Liver (tissue), 8 donors: ENCODE measurements at regions not wholly inside any gene's neighbourhood (a gene's known extent, or its start where the extent isn't known, plus 50 kb on each side); places are given as distances from the start of the nearest gene placed in this dataset.

ENCODE experiments used
- DNase-seq: peaks from one replicate; pipeline ENCODE4 v3.0.0-alpha.2; 2017; ENCODE audit warnings: low spot score
- H3K27ac ChIP-seq, 2 donors: one replicate each; pipeline ENCODE4 v1.7.0; 2013; ENCODE audit warnings: inconsistent platforms in 2 of 2, low read length in 2 of 2, control low read depth in 1 of 2, low read depth in 1 of 2, mild to moderate bottlenecking in 1 of 2
- H3K27me3 ChIP-seq, 4 donors: one replicate each; pipeline versions ENCODE4 v1.6.1 to v1.7.0; 2013; ENCODE audit warnings: low read length in 3 of 4, inconsistent platforms in 1 of 4, mild to moderate bottlenecking in 1 of 4, moderate library complexity in 1 of 4; ENCODE audit not compliant: control insufficient read depth in 4 of 4, insufficient read depth in 4 of 4
- H3K36me3 ChIP-seq, 4 donors: one replicate each; pipeline versions ENCODE4 v1.6.1 to v1.7.0; 2013; ENCODE audit warnings: low read length in 3 of 4, mild to moderate bottlenecking in 3 of 4, low read depth in 1 of 4, moderate library complexity in 1 of 4; ENCODE audit not compliant: control insufficient read depth in 4 of 4, insufficient read depth in 3 of 4
- H3K4me1 ChIP-seq, 4 donors: one replicate each; pipeline versions ENCODE4 v1.6.1 to v1.7.0; 2013; ENCODE audit warnings: low read length in 3 of 4, mild to moderate bottlenecking in 3 of 4, moderate library complexity in 1 of 4; ENCODE audit not compliant: control insufficient read depth in 4 of 4, insufficient read depth in 4 of 4
- H3K4me3 ChIP-seq, 3 donors: one replicate each; pipeline versions ENCODE4 v1.6.1 to v1.7.0; 2013; ENCODE audit warnings: low read length in 3 of 3, control low read depth in 1 of 3, low read depth in 1 of 3, mild to moderate bottlenecking in 1 of 3
- H3K9ac ChIP-seq, 2 donors: one replicate each; pipeline ENCODE4 v1.7.0; 2013; ENCODE audit warnings: low read length in 2 of 2, mild to moderate bottlenecking in 2 of 2, moderate library complexity in 2 of 2, control low read depth in 1 of 2, low read depth in 1 of 2
- H3K9me3 ChIP-seq, 4 donors: one replicate each; pipeline versions ENCODE4 v1.6.1 to v1.7.0; 2013; ENCODE audit warnings: low read length in 3 of 4; ENCODE audit not compliant: control insufficient read depth in 4 of 4
- ATF3 ChIP-seq: IDR thresholded peaks from 2 replicates; pipeline ENCODE4 v1.6.1; 2016; ENCODE audit warnings: antibody characterized with exemption
- EGR1 ChIP-seq, 2 donors: IDR thresholded peaks; 2 replicates each; pipeline ENCODE4 v1.6.1; 2016 to 2018; ENCODE audit warnings: antibody characterized with exemption in 2 of 2, low read depth in 2 of 2
- FOXA2 ChIP-seq: IDR thresholded peaks from 2 replicates; pipeline ENCODE4 v1.6.1; 2016; ENCODE audit warnings: antibody characterized with exemption
- HNF4A ChIP-seq, 2 donors: conservative IDR thresholded peaks; 2 replicates each; pipeline ENCODE4 v1.6.1; 2016; ENCODE audit warnings: antibody characterized with exemption in 2 of 2, mild to moderate bottlenecking in 2 of 2
- HNF4G ChIP-seq: IDR thresholded peaks from 2 replicates; pipeline ENCODE4 v1.6.1; 2016; ENCODE audit warnings: antibody characterized with exemption
- JUND ChIP-seq, 2 donors: IDR thresholded peaks; 2 replicates each; pipeline ENCODE4 v1.6.1; 2016; ENCODE audit warnings: antibody characterized with exemption in 2 of 2
- NR2F2 ChIP-seq: IDR thresholded peaks from 2 replicates; pipeline ENCODE4 v1.6.1; 2016; ENCODE audit warnings: antibody characterized with exemption
- RAD21 ChIP-seq, 2 donors: IDR thresholded peaks; 2 replicates each; pipeline ENCODE4 v1.6.1; 2016; ENCODE audit warnings: antibody characterized with exemption in 2 of 2, mild to moderate bottlenecking in 2 of 2
- REST ChIP-seq: IDR thresholded peaks from 2 replicates; pipeline ENCODE4 v1.6.1; 2016; ENCODE audit warnings: antibody characterized with exemption, mild to moderate bottlenecking
- RXRA ChIP-seq, 2 donors: IDR thresholded peaks; 2 replicates each; pipeline ENCODE4 v1.6.1; 2017 to 2018; ENCODE audit warnings: antibody characterized with exemption in 2 of 2, mild to moderate bottlenecking in 1 of 2
- SP1 ChIP-seq: IDR thresholded peaks from 2 replicates; pipeline ENCODE4 v1.6.1; 2018; ENCODE audit warnings: antibody characterized with exemption, mild to moderate bottlenecking
- YY1 ChIP-seq: IDR thresholded peaks from 2 replicates; pipeline ENCODE4 v1.6.1; 2016; ENCODE audit warnings: antibody characterized with exemption, mild to moderate bottlenecking
- WGBS: extraction: QIAGEN DNeasy Blood & Tissue Kit; methylation state at CpG from one replicate; pipeline ENCODE4 v1.1.7; 2013; 5-methylcytosine and 5-hydroxymethylcytosine counted together
- TF ChIP-seq, protein P1 (sequence below): fragments of 150-350 bp; IDR thresholded peaks from 2 replicates; pipeline ENCODE4 v1.5.1; 2017; ENCODE audit warnings: improper control_type of control experiment, low read depth, low read length; ENCODE audit not compliant: missing input control
- TF ChIP-seq, protein P2 (sequence below): IDR thresholded peaks from 2 replicates; pipeline ENCODE4 v1.6.1; 2016; ENCODE audit warnings: antibody characterized with exemption
- donor health status: healthy.
- donor health status: healthy.
- donor health status: healthy.
- donor health status: healthy.
- donor health status: healthy.

GRCh38 chr1:164440232-164440631 lies 118.8 kb upstream of the PBX1 start:
- TF ChIP-seq RXRA (IDR thresholded peaks at IDR 0.05) = no peak
- TF ChIP-seq, protein P1, sequence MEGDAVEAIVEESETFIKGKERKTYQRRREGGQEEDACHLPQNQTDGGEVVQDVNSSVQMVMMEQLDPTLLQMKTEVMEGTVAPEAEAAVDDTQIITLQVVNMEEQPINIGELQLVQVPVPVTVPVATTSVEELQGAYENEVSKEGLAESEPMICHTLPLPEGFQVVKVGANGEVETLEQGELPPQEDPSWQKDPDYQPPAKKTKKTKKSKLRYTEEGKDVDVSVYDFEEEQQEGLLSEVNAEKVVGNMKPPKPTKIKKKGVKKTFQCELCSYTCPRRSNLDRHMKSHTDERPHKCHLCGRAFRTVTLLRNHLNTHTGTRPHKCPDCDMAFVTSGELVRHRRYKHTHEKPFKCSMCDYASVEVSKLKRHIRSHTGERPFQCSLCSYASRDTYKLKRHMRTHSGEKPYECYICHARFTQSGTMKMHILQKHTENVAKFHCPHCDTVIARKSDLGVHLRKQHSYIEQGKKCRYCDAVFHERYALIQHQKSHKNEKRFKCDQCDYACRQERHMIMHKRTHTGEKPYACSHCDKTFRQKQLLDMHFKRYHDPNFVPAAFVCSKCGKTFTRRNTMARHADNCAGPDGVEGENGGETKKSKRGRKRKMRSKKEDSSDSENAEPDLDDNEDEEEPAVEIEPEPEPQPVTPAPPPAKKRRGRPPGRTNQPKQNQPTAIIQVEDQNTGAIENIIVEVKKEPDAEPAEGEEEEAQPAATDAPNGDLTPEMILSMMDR = peak; percentile 28
- no peak for TF ChIP-seq SP1
- TF ChIP-seq NR2F2 = peak; percentile 37
- TF ChIP-seq RAD21 (IDR thresholded peaks at IDR 0.05) = peak; percentile 38 to 63
- TF ChIP-seq FOXA2 = no peak
- TF ChIP-seq REST = no peak
- no peak for DNase-seq
- H3K9me3 ChIP-seq = no peaks in the 10 kb centered on the region
- no peaks in the 10 kb centered on the region for H3K27me3 ChIP-seq
- 74% methylated on average over 1 of the region's 1 CpG for WGBS
- H3K9ac ChIP-seq = no peak overlapping the region
- H3K4me1 ChIP-seq = no peaks in the 10 kb centered on the region
- no peak overlapping the region for H3K27ac ChIP-seq
- H3K36me3 ChIP-seq = no peaks in the 10 kb centered on the region
- no peak overlapping the region for H3K4me3 ChIP-seq

DNA sequence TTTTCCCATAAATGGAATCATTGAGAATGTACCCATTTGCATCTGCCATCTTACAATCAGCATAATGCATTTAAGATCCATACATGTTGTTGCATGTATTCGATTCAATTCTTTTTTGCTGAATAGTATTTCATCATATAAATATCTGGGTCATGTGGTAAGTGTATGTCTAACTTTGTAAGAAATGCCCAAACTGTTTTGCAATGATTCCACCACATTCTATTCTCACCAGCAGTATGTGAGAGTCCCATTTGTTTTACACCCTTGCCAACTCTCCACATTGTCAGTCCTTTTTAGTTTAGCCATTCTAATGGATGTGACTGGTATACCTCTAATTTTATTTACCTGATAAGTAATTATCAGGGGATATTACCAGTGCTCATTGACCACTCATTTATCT lies 115.8 kb upstream of the PBX1 start:
- WGBS = 92% methylated on average over 1 of the region's 1 CpG
- no peak overlapping the region for H3K9ac ChIP-seq
- no peak for TF ChIP-seq NR2F2
- TF ChIP-seq RXRA (IDR thresholded peaks at IDR 0.05) = no peak
- TF ChIP-seq, protein P2, sequence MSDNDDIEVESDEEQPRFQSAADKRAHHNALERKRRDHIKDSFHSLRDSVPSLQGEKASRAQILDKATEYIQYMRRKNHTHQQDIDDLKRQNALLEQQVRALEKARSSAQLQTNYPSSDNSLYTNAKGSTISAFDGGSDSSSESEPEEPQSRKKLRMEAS = no peak
- TF ChIP-seq ATF3 = no peak
- no peak for TF ChIP-seq HNF4G
- no peak for TF ChIP-seq EGR1 (IDR thresholded peaks at IDR 0.05; ENCODE audit: low read depth in 2 of 2)
- TF ChIP-seq SP1 = no peak
- H3K36me3 ChIP-seq = no peaks in the 10 kb centered on the region
- no peak overlapping the region for H3K27ac ChIP-seq
- no peak for DNase-seq
- no peaks in the 10 kb centered on the region for H3K4me1 ChIP-seq
- H3K4me3 ChIP-seq = no peak overlapping the region
- no peaks in the 10 kb centered on the region for H3K27me3 ChIP-seq
- H3K9me3 ChIP-seq = no peaks in the 10 kb centered on the region

DNA sequence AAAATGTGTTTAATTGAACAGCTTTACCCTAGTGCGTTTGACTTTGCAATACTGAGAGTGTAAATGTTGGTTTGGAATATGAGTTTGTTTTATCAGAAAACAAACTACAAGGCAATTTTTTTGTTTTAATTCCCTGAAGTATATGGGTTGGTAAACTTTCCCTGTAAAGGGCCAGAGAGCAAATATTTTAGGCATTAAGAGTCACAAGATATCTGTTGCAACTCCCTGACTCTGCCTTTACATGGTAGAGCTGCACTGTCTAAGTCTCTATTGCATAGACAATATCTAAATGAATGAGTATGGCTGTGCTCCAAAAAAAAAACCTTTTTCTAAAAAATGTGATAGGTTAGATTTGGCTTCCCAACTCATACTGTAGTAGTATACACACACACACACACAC lies 115.1 kb upstream of the PBX1 start:
- TF ChIP-seq HNF4G (no peak), JUND (IDR thresholded peaks at IDR 0.05) (no peak), RAD21 (IDR thresholded peaks at IDR 0.05) (no peak), ATF3 (no peak), HNF4A (conservative IDR thresholded peaks at IDR 0.05) (no peak), YY1 (no peak), FOXA2 (no peak)
- TF ChIP-seq, protein P1 = no peak
- no peak overlapping the region for H3K9ac ChIP-seq
- H3K27me3 ChIP-seq = no peaks in the 10 kb centered on the region
- H3K9me3 ChIP-seq = no peaks in the 10 kb centered on the region
- 56% methylated on average over 1 of the region's 1 CpG for WGBS
- no peak for DNase-seq
- H3K4me1 ChIP-seq = no peaks in the 10 kb centered on the region
- no peaks in the 10 kb centered on the region for H3K36me3 ChIP-seq
- H3K27ac ChIP-seq = no peak overlapping the region
- H3K4me3 ChIP-seq = no peak overlapping the region
